Frontal cortex (tissue), 3 donors: ENCODE measurements at regions not wholly inside any gene's neighbourhood (a gene's known extent, or its start where the extent isn't known, plus 50 kb on each side); places are given as distances from the start of the nearest gene placed in this dataset.

Source experiments
- DNase-seq, 2 donors: peaks; one replicate each; pipeline ENCODE4 v3.0.0; 2012; ENCODE audit warnings: low spot score in 2 of 2
- FAIRE-seq: peaks from 2 replicates; lab custom pipeline; 2012; peaks lifted over from hg19 to GRCh38; lab: Jason Lieb, UNC
- donor health status: control.
- donor health status: control.
- donor health status: control.

DNA sequence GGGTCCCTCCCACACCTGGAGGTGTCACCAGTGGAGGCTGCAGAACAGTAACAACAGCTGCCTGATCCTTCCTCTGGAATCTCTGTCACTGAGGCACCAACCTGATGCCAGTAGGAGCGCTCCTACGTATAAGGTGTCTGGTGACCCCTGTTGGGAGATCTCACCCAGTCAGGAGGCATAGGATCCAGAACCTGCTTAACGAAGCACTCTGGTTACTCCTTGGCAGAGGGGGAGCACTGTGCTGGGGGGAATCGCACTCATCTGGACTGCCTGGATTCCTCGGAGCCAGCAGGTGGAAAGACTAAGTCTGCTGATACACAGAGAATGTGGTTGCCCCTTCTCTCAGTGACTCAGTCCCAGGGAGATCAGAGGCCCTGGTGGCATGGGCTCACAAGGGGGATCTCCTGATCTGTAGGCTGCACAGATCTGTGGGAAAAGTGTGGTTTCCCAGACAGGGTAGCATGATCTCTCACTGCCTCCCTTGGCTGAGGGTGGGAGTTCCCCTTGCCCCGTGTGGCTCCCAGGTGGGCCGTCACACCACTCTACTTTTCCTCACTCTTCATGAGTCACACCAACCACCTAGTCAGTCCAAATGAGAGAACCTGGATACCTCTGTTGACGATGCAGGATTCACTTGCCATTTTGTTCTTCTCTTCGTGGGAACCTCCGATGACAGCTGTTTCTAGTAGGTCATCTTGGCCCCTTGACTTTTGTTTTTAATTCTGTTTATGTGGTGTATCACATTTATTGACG lies 305.9 kb downstream of the IDS start:
- no peak for DNase-seq
- no peak for FAIRE-seq

DNA sequence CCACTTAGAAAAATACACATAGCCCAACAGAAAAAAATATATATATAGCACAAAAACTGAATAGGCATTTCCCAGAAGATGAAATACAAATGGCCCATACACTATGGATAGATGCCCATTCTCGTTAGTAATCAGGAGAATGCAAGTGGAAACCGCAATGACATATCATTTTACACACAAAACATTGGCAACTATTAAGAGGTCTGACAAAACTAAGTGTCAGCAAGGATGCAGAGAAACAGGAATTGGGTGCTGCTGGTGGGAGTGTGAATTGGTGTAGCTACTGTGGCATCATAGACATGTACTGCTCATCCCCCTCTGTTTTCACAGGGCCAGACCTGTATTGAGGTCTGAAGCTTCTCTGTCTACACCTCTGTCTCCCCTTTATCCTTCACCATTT lies 320.0 kb downstream of the IDS start:
- no peak for DNase-seq
- no peak for FAIRE-seq

DNA sequence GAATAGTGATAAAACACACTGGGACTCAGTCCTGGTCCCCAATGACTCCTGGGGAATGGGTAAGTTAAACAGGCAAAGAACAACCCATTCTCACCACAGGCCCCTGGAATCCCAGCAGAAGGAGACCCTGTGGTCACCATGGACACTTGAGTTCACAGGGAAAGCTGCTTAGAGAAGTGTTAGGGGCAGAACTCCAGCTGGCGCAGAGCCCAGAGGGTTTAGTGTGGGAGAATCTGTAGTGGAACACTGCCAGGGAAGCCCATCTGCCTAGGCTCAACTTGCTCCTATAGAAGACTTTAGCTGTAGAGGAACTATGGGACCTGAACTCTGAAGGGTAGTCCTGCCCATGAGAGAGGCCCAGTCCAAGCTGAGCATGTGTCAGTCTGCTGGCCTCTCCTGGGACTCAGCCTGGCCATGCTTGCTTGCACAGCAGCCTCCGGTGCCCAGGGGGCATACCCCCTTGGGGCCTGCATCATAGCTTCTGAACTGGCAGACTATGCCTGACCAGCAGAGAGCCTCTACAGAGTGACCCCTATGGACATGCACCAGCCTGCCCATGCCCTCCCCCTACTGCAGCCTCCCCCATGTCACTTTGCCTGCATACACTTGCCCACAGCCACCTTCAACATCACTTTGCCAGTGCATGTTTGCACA lies 343.5 kb downstream of the IDS start:
- FAIRE-seq (no peak), DNase-seq (no peak)

DNA sequence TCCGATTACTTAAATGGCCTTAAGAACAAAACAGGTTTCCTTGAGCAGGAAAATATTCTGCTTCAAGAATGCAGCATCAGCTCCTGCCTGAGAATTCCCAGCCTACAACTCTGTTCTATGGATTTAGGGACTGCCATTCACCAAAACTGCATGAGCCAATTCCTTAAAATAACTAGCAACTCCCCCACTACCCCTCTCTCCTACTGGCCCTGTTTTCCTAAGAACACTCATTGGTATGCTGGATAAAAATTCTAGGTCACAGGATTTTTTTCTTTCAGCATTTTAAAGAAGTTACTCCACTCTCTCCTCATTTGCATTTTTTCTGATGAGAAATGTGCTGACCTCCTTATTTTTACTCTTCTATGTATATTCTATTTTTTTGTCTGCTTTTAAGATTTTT lies 347.1 kb downstream of the IDS start:
- DNase-seq, result no peak
- FAIRE-seq, result no peak

DNA sequence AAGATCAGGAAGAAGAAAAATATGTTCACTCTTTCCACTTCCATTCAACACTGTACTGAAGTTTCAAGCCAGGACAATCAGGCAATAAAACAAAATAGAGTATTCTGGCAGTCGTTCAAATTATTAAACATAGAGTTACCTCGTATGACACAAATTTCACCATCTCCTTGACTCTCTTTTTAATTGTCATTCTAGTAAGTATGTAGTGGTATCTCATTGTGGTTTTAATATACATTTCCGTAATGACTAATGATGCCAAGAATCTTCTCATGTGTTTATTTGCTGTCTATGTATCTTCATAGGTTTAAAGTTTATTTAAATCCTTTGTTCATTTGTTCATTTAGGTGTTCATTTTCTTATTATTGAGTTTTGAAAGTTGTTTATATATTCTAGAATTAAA lies 352.2 kb downstream of the IDS start:
- DNase-seq (no peak), FAIRE-seq (no peak)

DNA sequence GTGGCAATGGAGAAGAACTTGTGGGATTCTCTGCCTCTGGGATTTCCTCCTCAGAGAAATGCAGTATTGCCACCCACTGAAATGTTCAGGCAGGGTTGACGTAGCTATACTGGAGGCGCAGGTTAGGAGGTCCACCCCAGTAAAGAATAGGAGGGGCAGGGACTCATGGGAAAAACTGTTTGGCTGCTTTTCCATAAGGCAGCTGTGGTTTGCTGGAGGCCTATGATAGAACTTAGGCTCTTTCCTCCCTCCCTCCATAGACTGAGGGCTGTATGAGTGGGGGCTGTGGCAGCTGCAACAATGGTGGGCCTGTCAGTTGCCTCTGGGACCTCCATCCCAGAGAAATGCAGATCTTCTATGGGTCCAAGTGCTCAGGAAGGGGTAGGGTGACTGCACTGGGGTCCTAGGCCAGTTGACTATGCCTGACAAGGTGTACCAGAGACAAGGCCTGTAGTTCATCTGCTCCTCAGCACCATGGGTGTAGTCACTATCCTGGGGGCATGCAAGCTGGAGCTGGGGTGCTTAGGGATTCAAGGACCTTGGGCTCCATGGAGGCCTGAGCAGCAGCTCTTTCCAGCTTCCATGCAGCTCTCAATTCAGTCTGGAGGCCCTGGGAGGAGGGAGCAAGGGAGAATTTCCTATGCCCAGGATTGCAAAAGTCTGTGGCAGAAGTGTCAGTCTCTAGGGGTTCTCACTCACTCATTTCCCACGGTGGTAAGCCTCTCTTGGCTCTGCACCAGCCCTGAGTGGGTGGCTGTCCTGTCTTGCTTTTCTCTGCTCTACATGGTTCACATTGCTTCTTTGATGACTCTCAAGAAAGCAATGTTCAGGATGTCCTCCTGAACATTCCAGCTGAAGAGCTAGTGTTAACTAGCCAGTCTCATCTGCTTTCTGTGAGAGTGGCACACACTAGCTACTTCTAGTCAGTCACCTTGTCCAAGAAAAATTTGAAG lies 353.0 kb downstream of the IDS start:
- DNase-seq, result no peak
- FAIRE-seq, result no peak

DNA sequence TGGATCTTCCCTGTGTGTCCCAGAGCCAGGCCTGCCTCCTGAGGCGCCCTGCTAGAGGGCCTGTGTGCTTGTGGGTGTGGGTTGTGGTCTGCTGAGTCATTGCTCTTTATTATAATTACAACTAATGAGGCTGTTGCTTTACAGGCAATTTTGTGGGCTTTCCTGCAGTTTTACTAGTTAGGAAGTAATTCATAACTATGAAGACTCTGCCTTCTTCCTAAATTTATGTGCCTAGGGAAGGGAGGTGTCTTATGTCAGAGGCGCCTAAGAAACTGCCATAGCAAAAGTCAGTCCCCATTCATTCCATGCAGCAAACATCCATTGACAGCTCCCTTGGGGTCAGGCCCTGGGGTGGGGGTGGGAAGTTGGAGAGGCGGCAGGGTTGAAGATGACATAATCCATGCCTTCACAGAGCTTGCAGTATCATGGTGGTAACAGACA lies 359.2 kb downstream of the IDS start:
- FAIRE-seq, result no peak

DNA sequence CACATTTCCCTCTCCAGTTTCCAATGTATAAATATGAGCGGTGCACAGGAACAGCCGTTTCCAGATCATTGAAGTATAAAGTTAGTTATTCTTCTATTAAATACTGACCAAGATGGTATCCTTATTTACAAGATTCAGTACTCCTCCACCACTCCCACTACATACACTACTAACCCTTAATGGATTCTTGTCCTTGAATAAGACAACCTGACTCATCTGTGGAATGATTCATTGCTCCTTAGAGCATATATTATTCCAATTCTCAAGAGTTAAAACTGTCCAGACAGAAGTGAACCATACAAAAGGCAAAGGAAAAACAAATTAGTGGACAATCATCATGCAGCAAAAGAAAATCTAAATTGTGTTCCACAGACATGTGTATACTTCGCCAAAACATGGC lies 373.3 kb downstream of the IDS start:
- FAIRE-seq, result no peak
- no peak for DNase-seq

More for the DNA sequence above, 359.2 kb downstream of the IDS start:
- no peak for DNase-seq

DNA sequence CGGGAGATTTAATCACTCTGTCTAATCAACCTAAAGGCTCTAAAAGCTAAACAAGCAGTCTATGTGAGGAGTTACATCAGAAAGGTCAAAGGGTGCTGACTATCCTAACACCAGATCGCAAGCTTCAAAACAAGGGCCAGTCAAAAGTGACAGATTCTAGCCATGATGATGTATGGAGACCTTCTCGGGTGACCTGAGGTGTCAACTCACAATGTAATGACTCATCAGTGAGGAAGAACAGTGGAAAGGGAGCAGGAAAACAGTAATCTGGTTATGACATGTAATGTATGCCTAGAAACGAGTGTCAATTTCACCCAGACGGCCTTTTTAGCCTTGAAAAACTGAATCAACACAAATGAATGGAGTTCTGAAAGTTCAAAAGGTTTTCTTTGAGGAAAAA lies 375.3 kb downstream of the IDS start:
- DNase-seq (no peak), FAIRE-seq (no peak)

DNA sequence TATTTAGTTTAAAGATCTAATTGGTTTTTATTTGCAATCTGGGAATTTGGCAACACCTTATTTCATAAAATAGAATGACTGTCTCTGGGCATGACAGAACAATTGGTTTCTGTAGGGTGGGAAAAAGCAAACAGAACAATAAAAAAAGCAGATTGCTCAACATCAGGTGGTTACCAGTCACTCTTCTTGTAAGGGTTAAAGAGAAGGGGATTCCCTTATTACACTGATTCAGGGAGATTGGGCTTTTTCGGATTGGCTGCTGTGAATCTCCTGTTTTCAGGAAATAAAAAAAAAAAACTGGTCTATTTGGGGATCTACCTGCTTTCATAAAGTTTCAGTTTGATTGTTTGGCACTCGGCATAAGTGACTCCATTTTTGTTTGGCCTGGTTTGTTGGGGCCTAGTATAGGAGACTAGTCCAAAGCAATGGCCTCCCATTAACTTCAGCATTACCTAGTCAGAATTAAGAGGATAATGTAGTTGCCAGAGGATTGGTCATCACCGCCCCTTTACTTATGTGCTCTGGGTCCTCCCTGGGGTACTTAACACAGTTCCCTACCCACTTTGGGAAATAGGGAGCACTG lies 380.5 kb downstream of the IDS start:
- FAIRE-seq (no peak), DNase-seq (no peak)

DNA sequence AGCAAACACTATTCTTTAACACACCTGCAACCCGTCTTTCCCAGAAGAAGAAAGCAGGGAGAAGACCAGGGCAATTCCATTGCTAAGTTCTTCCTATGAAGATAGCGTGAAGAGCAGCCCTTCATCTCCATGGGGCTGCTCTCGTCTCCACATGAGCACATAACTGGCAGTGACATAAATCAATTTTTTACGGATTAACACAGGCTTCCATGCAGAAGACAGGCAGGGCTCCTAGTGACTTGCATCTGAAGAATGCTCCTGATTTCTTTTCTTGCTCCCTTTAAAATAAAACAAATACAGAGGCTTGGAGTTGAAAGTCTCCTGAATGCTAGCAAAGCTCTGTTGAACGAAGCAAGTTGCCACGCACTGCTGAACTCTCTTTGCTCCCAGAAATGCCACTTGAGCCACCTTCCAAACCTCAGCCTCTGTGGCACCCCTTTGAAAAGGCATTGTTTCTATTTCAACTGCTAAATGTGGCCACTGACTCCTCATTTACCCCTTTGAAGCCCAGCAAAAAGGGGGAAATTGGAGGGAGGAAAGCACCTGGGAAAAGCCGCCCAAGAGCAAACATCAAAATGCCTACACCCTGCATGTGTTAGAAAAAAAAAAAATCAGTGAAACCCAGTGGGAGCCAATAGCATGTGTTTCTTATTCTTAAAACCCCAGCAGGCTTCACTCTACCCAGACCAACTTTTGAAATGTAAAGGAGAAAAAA lies 383.7 kb downstream of the IDS start:
- FAIRE-seq (no peak), DNase-seq (no peak)

DNA sequence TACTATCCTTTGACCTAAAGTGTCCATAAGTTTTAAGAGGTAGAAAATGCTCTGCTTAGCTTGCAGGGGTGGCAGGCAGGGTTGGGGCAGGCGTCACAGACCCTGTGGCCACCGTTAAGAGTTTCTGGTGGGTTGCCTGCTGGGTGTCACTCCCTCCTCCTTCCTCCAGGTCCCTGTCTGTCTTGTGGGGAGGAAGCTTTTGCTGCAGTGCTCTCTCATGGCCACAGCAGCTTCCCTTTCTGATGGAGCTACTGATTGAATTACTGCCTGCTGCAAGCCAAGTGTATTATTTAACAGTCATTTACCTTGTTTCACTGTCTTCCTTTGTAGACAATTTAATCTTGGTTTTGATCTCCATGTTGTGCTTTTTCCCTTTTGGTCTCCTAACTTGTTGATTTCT lies 384.6 kb downstream of the IDS start:
- FAIRE-seq (no peak), DNase-seq (no peak)

DNA sequence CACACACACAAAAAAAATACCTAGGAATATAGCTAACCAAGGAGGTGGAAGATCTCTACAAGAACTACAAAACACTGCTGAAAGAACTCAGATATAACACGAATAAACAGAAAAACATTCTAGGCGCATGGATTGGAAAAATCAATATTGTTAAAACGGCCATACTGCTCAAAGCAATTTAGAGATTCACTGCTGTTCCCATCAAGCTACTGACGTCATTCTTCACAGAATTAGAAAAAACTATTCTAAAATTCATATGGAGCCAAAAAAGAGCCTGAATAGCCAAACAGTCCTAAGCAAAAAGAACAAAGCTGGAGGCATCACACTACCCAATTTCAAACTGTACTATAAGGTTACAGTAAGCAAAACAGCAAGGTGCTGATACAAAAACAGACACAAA lies 390.2 kb downstream of the IDS start:
- DNase-seq (no peak), FAIRE-seq (no peak)

DNA sequence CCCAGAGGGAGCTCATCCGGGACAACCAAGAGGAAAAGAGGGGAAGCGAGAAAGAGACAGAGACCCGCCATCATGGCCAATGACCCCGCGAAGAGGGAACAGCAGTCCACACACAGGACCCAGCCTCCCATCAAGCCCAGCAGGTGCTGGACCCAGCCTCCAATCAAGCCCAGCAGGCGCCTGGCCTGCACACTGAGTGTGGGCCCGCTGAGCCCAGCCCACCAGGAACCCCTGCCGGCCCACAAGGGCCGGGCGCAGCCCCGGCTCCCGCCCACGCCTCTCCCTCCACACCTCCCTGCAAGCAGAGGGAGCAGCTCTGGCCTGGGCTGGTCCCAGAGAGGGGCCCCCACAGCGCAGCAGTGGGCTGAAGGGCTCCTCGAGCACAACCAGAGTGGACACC lies 391.1 kb downstream of the IDS start:
- DNase-seq (no peak), FAIRE-seq (no peak)

DNA sequence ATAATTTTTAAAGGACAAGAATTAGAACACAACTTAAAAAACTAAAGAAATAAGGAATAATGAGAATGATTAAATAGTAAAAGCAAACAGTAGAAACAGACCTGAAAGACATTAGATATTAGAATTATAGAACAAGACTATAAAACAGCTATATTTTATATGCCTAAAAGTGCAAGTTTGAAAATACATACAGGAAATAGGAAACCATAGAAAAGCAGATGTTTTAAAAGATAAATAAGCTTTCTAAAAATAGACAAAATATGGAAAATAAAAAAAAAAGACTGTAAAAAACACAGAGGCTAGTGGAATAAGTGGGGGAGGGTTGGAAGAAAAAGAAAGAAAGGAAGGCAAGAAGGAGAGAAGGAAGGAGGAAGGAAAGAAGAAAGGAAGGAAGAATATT lies 407.3 kb downstream of the IDS start:
- FAIRE-seq (no peak), DNase-seq (no peak)

DNA sequence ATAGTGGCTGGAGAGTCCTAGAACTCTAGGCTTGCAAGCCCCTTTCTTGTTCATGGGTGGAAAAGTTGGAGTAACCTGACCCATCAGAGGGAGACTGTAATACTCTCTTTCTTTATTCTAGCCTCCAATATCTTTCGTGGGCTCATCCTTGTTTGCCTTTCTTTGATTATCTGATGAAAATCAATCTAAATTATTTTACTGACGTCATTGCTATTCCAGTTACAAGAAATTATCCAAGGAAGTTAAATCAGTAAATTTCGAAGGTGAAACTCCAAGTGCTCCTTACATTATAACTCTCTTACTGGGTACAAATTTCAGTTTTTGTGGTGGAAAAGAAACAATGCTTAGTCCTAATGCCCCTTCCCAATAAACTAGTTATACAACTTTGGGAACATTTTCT lies 412.9 kb downstream of the IDS start:
- DNase-seq, result no peak
- FAIRE-seq, result no peak

DNA sequence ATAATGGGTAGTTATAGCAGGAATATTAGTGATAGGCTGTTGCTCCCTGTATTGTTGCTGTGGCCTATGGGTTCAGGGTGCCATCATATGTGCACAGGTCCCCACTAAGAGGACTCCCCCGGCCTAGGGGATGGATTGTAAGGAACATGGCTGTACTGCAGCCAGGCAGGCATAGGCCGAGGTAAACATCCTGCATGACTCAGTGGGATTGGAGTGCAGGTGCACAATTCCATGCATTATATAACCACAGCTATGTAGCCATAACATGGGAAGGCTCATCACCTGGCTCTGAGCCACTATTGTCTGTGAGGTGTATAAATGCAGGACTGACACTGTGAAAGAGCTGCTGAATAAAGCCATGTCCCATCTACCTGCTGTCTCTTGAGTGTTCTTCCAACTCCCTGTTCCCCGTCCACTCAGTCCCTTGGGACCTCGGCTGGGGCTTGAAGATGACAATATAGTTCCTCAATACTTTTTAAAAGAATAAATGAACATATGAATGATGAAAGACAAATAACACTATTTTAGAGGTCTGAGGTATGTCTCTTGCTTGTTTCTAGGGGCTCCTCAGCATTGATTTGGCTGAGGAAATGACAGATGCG lies 425.2 kb downstream of the IDS start:
- DNase-seq, result no peak
- no peak for FAIRE-seq

DNA sequence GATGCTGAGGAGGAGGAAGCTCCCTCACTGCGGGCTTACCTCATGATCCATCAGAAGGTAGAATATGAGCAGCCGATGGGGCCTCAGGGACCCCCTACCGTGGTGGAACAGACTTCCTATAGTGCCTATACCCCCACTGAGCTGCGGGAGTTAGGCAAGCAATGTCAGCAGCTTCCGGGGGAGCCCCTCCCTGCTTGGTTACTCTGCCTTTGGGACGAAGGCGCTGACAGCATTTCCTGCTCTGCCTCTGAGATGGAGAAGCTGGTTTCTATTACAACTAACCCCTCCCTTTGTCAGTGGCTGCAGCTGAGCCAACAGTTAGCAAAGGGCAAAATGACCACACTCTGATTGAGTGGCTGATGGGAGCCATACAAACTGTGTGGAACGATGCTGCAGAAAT lies 430.7 kb downstream of the IDS start:
- FAIRE-seq (no peak), DNase-seq (no peak)

DNA sequence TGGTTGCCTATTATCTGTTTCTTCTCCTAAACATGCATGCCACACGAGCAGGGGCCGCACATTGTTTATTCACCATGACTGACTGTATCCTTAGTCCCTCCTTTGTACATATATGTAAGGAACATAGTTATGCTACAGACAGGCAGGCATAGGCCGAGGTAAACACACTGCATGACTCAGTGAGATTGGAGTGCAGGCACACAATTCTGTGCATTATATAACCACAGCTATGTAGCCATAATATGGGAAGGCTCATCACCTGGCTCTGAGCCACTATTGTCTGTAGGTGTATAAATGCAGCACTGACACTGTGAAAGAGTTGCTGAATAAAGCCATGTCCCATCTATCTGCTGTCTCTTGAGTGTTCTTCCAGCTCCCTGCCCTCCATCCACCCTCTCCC lies 431.6 kb downstream of the IDS start:
- no peak for DNase-seq
- FAIRE-seq, result no peak
